ENCODE measurements at regions not wholly inside any gene's neighbourhood (a gene's known extent, or its start where the extent isn't known, plus 50 kb on each side); places are given as distances from the start of the nearest gene placed in this dataset.

DNA sequence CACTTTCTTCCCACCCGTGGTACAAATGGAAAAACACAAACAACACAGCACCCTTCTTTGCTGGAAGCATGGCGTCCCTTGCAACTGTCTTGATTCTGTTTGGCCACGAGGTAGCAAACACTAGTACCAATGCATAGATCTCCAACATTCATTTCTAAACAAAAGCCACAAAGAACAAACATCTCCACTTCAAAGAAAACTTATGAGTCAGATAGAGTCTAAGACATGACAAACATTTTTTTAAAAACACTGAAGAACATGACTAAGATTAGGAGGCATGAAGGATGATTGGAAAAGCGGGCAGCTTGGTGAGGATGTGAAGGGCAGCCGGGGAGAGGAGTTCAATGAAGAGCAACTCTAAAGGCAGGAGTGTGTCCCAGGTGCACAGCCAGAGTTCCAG lies 197.6 kb upstream of the FAM9B start:
- TF ChIP-seq, protein P1, sequence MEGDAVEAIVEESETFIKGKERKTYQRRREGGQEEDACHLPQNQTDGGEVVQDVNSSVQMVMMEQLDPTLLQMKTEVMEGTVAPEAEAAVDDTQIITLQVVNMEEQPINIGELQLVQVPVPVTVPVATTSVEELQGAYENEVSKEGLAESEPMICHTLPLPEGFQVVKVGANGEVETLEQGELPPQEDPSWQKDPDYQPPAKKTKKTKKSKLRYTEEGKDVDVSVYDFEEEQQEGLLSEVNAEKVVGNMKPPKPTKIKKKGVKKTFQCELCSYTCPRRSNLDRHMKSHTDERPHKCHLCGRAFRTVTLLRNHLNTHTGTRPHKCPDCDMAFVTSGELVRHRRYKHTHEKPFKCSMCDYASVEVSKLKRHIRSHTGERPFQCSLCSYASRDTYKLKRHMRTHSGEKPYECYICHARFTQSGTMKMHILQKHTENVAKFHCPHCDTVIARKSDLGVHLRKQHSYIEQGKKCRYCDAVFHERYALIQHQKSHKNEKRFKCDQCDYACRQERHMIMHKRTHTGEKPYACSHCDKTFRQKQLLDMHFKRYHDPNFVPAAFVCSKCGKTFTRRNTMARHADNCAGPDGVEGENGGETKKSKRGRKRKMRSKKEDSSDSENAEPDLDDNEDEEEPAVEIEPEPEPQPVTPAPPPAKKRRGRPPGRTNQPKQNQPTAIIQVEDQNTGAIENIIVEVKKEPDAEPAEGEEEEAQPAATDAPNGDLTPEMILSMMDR (IDR thresholded peaks at IDR 0.05) = no peak
- TF ChIP-seq EP300 (IDR thresholded peaks at IDR 0.05) = no peak
